Right cardiac atrium (tissue), 5 donors: ENCODE measurements at regions not wholly inside any gene's neighbourhood (a gene's known extent, or its start where the extent isn't known, plus 50 kb on each side); places are given as distances from the start of the nearest gene placed in this dataset.

Experiments
- ATAC-seq, 2 donors: fragments of 200-7000 bp; cut with Tn5 transposase; one replicate each; pipeline versions ENCODE4 v1.8.0 to v1.9.1; 2020; ENCODE audit warnings: moderate library complexity in 2 of 2, mild to moderate bottlenecking in 1 of 2
- DNase-seq, 3 donors: peaks; one replicate each; pipeline ENCODE4 v3.0.0-alpha.2; 2020
- H3K27ac ChIP-seq: one replicate; pipeline ENCODE4 v1.5.1; 2013; ENCODE audit warnings: mild to moderate bottlenecking, low read length, control low read depth, moderate library complexity
- H3K27me3 ChIP-seq: one replicate; pipeline ENCODE4 v1.6.1; 2013; ENCODE audit not compliant: control insufficient read depth, insufficient read depth
- H3K4me1 ChIP-seq: one replicate; pipeline ENCODE4 v1.6.1; 2013; ENCODE audit warnings: low read length; ENCODE audit not compliant: control insufficient read depth, insufficient read depth
- H3K4me3 ChIP-seq: one replicate; pipeline ENCODE4 v1.5.1; 2013; ENCODE audit warnings: low read length, control low read depth
- H3K9me3 ChIP-seq: one replicate; pipeline ENCODE4 v1.6.1; 2013; ENCODE audit warnings: low read length; ENCODE audit not compliant: control insufficient read depth
- WGBS: extraction: QIAGEN DNeasy Blood & Tissue Kit; methylation state at CpG from one replicate; pipeline ENCODE4 v1.1.7; 2013; 5-methylcytosine and 5-hydroxymethylcytosine counted together
- intact Hi-C, 4 donors: fragments of 100-400 bp; cut with DNase I; formaldehyde crosslinking; loops; one replicate each; pipeline versions ENCODE4 v1.11.0 to v1.14.0; 2022 to 2023
- donor health status: healthy with polysubstance abuse.
- donor health status: DM: no; HTN: yes; CAD: no.
- donor health status: DM: no; HTN: no; CAD: no.
- donor health status: DM: no; HTN: yes; CAD: no; lungs with severe emphysema.
- donor health status: DM: yes; HTN: yes; CAD: no.

GRCh38 chr3:162263596-162263995, 767.0 kb downstream of the OTOL1 start:
- ATAC-seq, result no peak
- Histone ChIP-seq H3K4me1 (no peaks in the 10 kb centered on the region), H3K27me3 (no peaks in the 10 kb centered on the region), H3K4me3 (no peak overlapping the region), H3K27ac (no peak overlapping the region), H3K9me3 (no peaks in the 10 kb centered on the region)
- DNase-seq, result no peak
- intact Hi-C loops, result no loop called here
- WGBS, result 67% methylated on average over 2 of the region's 2 CpGs

- H3K4me1 ChIP-seq, result no peaks in the 10 kb centered on the region
- no peaks in the 10 kb centered on the region for H3K9me3 ChIP-seq
- intact Hi-C loops, result no loop called here
- WGBS, result 44% methylated on average over 9 of the region's 9 CpGs
- H3K27me3 ChIP-seq, result no peaks in the 10 kb centered on the region
- H3K4me3 ChIP-seq, result no peak overlapping the region
- no peak overlapping the region for H3K27ac ChIP-seq
- no peak for ATAC-seq
- DNase-seq, result no peak
These were observed 773.2 kb downstream of the OTOL1 start for GRCh38 chr3:162269636-162270458.

GRCh38 chr3:162274070-162274469, 777.5 kb downstream of the OTOL1 start:
- Histone ChIP-seq H3K9me3 (no peaks in the 10 kb centered on the region), H3K27me3 (no peaks in the 10 kb centered on the region), H3K27ac (no peak overlapping the region), H3K4me1 (no peaks in the 10 kb centered on the region), H3K4me3 (no peak overlapping the region)
- intact Hi-C loops, result no loop called here
- ATAC-seq, result no peak
- no peak for DNase-seq

GRCh38 chr3:162278834-162279233, 782.2 kb downstream of the OTOL1 start:
- 87% methylated on average over 2 of the region's 2 CpGs for WGBS
- H3K27me3 ChIP-seq, result no peaks in the 10 kb centered on the region
- no peaks in the 10 kb centered on the region for H3K4me1 ChIP-seq
- ATAC-seq (no peak), DNase-seq (no peak)
- intact Hi-C loops, result no loop called here
- H3K27ac ChIP-seq, result no peak overlapping the region
- H3K4me3 ChIP-seq, result no peak overlapping the region
- H3K9me3 ChIP-seq, result no peaks in the 10 kb centered on the region

GRCh38 chr3:162285259-162285658, 788.7 kb downstream of the OTOL1 start:
- H3K9me3 ChIP-seq, result no peaks in the 10 kb centered on the region
- DNase-seq, result peak in 1 of 3 donors; percentile 9
- intact Hi-C loops, result no loop called here
- 66% methylated on average over 3 of the region's 3 CpGs for WGBS
- peak in 1 of 2 donors; percentile 19 for ATAC-seq
- no peak overlapping the region for H3K4me3 ChIP-seq
- no peaks in the 10 kb centered on the region for H3K27me3 ChIP-seq
- H3K4me1 ChIP-seq, result no peaks in the 10 kb centered on the region
- H3K27ac ChIP-seq, result no peak overlapping the region

- no peaks in the 10 kb centered on the region for H3K9me3 ChIP-seq
- no peak overlapping the region for H3K4me3 ChIP-seq
- intact Hi-C loops, result no loop called here
- H3K4me1 ChIP-seq, result no peaks in the 10 kb centered on the region
- H3K27me3 ChIP-seq, result no peaks in the 10 kb centered on the region
- H3K27ac ChIP-seq, result no peak overlapping the region
- DNase-seq, result no peak
- ATAC-seq, result no peak
- 65% methylated on average over 2 of the region's 2 CpGs for WGBS
These were observed 791.0 kb downstream of the OTOL1 start for GRCh38 chr3:162287600-162287999.

- H3K27ac ChIP-seq, result no peak overlapping the region
- intact Hi-C loops, result loop anchor here in 1 of 4 donors (10.0 kb wide), 1 partner anchor 62 kb away; no protein-coding TSS in a partner anchor
- no peaks in the 10 kb centered on the region for H3K4me1 ChIP-seq
- H3K27me3 ChIP-seq, result no peaks in the 10 kb centered on the region
- no peak for DNase-seq
- no peaks in the 10 kb centered on the region for H3K9me3 ChIP-seq
- no peak overlapping the region for H3K4me3 ChIP-seq
- 30% methylated on average over 1 of the region's 1 CpG for WGBS
- no peak for ATAC-seq
These were observed 795.8 kb downstream of the OTOL1 start for GRCh38 chr3:162292409-162292808.

- Histone ChIP-seq H3K27me3 (no peaks in the 10 kb centered on the region), H3K4me1 (no peaks in the 10 kb centered on the region), H3K4me3 (no peak overlapping the region), H3K27ac (no peak overlapping the region), H3K9me3 (no peaks in the 10 kb centered on the region)
- DNase-seq (no peak), ATAC-seq (no peak)
- intact Hi-C loops, result loop anchor here in 1 of 4 donors (10.0 kb wide), 1 partner anchor 59 kb away; no protein-coding TSS in a partner anchor
- WGBS, result 53% methylated on average over 6 of the region's 6 CpGs
These were observed 798.8 kb downstream of the OTOL1 start for GRCh38 chr3:162295323-162295983.

- DNase-seq (no peak), ATAC-seq (no peak)
- H3K27me3 ChIP-seq, result no peaks in the 10 kb centered on the region
- no peak overlapping the region for H3K4me3 ChIP-seq
- no peaks in the 10 kb centered on the region for H3K9me3 ChIP-seq
- H3K27ac ChIP-seq, result no peak overlapping the region
- H3K4me1 ChIP-seq, result no peaks in the 10 kb centered on the region
- intact Hi-C loops, result no loop called here
- 67% methylated on average over 5 of the region's 5 CpGs for WGBS
These were observed 806.5 kb downstream of the OTOL1 start for GRCh38 chr3:162302983-162303624.

GRCh38 chr3:162317046-162317445, 820.4 kb downstream of the OTOL1 start:
- H3K4me1 ChIP-seq, result no peaks in the 10 kb centered on the region
- no peak for ATAC-seq
- WGBS, result 96% methylated on average over 2 of the region's 2 CpGs
- no peak for DNase-seq
- H3K4me3 ChIP-seq, result no peak overlapping the region
- no peak overlapping the region for H3K27ac ChIP-seq
- intact Hi-C loops, result no loop called here
- no peaks in the 10 kb centered on the region for H3K9me3 ChIP-seq
- no peaks in the 10 kb centered on the region for H3K27me3 ChIP-seq

GRCh38 chr3:162328649-162329048, 832.0 kb downstream of the OTOL1 start:
- no peaks in the 10 kb centered on the region for H3K9me3 ChIP-seq
- no peaks in the 10 kb centered on the region for H3K4me1 ChIP-seq
- DNase-seq, result no peak
- no peak for ATAC-seq
- intact Hi-C loops, result no loop called here
- no peak overlapping the region for H3K4me3 ChIP-seq
- H3K27me3 ChIP-seq, result no peaks in the 10 kb centered on the region
- no peak overlapping the region for H3K27ac ChIP-seq
- WGBS, result 92% methylated on average over 1 of the region's 1 CpG
